ENCODE measurements at regions not wholly inside any gene's neighbourhood (a gene's known extent, or its start where the extent isn't known, plus 50 kb on each side); places are given as distances from the start of the nearest gene placed in this dataset.

- Mint-ChIP-seq H3K27ac (no peak overlapping the region), H3K36me3 (ENCODE audit: low read depth) (no peaks in the 10 kb centered on the region), H3K27me3 (ENCODE audit: low read depth) (no peaks in the 10 kb centered on the region), H3K9me3 (peaks cover 2% of the 10 kb centered on the region), H3K4me3 (ENCODE audit: low read depth) (no peak overlapping the region), H3K4me1 (ENCODE audit: low read depth) (no peaks in the 10 kb centered on the region)
- no peak for DNase-seq (ENCODE audit: low spot score)
- intact Hi-C loops (cut with micrococcal nuclease), result no loop called here
Measured at GRCh38 chr10:56298941-56299340, 62.1 kb downstream of the ZWINT start.

- no peak overlapping the region for H3K27ac Mint-ChIP-seq
Measured at GRCh38 chr10:56296618-56297017, 64.4 kb downstream of the ZWINT start.

GRCh38 chr10:56288403-56288802 is 72.7 kb downstream of the ZWINT start:
- Mint-ChIP-seq H3K4me3 (ENCODE audit: low read depth) (no peak overlapping the region), H3K27ac (no peak overlapping the region)
- intact Hi-C loops (cut with micrococcal nuclease), result no loop called here

More at GRCh38 chr10:56296618-56297017, 64.4 kb downstream of the ZWINT start:
- DNase-seq (ENCODE audit: low spot score), result no peak
- H3K4me3 Mint-ChIP-seq (ENCODE audit: low read depth), result no peak overlapping the region
- no peaks in the 10 kb centered on the region for H3K4me1 Mint-ChIP-seq (ENCODE audit: low read depth)
- H3K36me3 Mint-ChIP-seq (ENCODE audit: low read depth), result no peaks in the 10 kb centered on the region
- H3K9me3 Mint-ChIP-seq, result peaks cover 12% of the 10 kb centered on the region
- intact Hi-C loops (cut with micrococcal nuclease), result no loop called here
- H3K27me3 Mint-ChIP-seq (ENCODE audit: low read depth), result no peaks in the 10 kb centered on the region

DNA sequence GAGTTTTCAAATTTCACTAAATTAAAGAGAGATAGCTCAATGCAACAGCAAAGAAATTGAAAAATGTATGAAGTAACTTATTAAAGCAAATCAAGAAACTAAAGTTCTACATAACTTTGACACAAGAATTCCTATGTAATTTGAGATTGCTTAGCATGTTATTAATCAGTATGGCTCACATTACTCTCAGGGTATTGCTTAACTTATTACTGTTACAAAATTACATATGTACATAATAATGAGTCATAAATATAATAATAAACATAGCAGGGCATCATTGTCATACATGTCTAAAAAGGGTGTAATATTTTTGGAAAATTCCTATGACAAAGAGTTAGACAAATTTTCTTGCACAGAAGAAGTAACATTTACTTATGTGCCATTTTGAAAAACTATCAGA is 75.0 kb downstream of the ZWINT start:
- Mint-ChIP-seq H3K27me3 (ENCODE audit: low read depth) (no peaks in the 10 kb centered on the region), H3K4me1 (ENCODE audit: low read depth) (no peaks in the 10 kb centered on the region), H3K4me3 (ENCODE audit: low read depth) (no peak overlapping the region), H3K27ac (no peak overlapping the region), H3K36me3 (ENCODE audit: low read depth) (no peaks in the 10 kb centered on the region), H3K9me3 (peaks cover 5% of the 10 kb centered on the region)
- intact Hi-C loops (cut with micrococcal nuclease), result no loop called here
- DNase-seq (ENCODE audit: low spot score), result no peak

More at GRCh38 chr10:56288403-56288802, 72.7 kb downstream of the ZWINT start:
- no peak for DNase-seq (ENCODE audit: low spot score)
- Mint-ChIP-seq H3K9me3 (peaks cover 14% of the 10 kb centered on the region), H3K4me1 (ENCODE audit: low read depth) (no peaks in the 10 kb centered on the region), H3K36me3 (ENCODE audit: low read depth) (no peaks in the 10 kb centered on the region), H3K27me3 (ENCODE audit: low read depth) (no peaks in the 10 kb centered on the region)

GRCh38 chr10:56279270-56279669 is 81.8 kb downstream of the ZWINT start:
- Mint-ChIP-seq H3K27ac (no peak overlapping the region), H3K4me3 (ENCODE audit: low read depth) (no peak overlapping the region), H3K36me3 (ENCODE audit: low read depth) (no peaks in the 10 kb centered on the region), H3K27me3 (ENCODE audit: low read depth) (no peaks in the 10 kb centered on the region), H3K9me3 (no peaks in the 10 kb centered on the region), H3K4me1 (ENCODE audit: low read depth) (no peaks in the 10 kb centered on the region)
- no peak for DNase-seq (ENCODE audit: low spot score)
- intact Hi-C loops (cut with micrococcal nuclease), result no loop called here

- intact Hi-C loops (cut with micrococcal nuclease), result no loop called here
- Mint-ChIP-seq H3K4me3 (ENCODE audit: low read depth) (no peak overlapping the region), H3K9me3 (no peaks in the 10 kb centered on the region), H3K27me3 (ENCODE audit: low read depth) (no peaks in the 10 kb centered on the region), H3K36me3 (ENCODE audit: low read depth) (no peaks in the 10 kb centered on the region), H3K4me1 (ENCODE audit: low read depth) (no peaks in the 10 kb centered on the region), H3K27ac (no peak overlapping the region)
- DNase-seq (ENCODE audit: low spot score), result no peak
Measured at GRCh38 chr10:56269181-56269580, 91.9 kb downstream of the ZWINT start.

GRCh38 chr10:56266120-56266519 is 94.9 kb downstream of the ZWINT start:
- no peak for DNase-seq (ENCODE audit: low spot score)
- Mint-ChIP-seq H3K27me3 (ENCODE audit: low read depth) (no peaks in the 10 kb centered on the region), H3K36me3 (ENCODE audit: low read depth) (no peaks in the 10 kb centered on the region), H3K4me1 (ENCODE audit: low read depth) (no peaks in the 10 kb centered on the region), H3K27ac (no peak overlapping the region), H3K4me3 (ENCODE audit: low read depth) (no peak overlapping the region), H3K9me3 (no peaks in the 10 kb centered on the region)
- intact Hi-C loops (cut with micrococcal nuclease), result no loop called here

DNA sequence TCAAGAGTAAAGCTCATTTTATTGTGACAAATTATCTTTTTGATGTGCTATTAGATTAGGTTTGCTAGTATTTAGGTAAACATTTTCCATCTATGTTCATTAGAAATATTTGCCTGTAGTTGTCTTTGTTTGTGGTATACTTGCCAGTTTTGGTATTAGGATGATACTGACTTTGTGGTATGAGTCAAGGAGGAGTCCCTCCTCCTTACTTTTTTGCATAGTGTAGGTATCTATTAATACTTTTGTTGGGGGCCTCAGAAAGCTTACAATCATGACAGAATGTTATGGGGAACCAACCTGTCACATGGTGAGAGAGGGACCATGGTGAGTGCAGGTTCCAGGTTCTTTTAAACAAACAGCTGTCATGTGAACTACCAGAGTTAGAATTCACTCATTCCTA is 102.1 kb downstream of the ZWINT start:
- Mint-ChIP-seq H3K36me3 (ENCODE audit: low read depth) (no peaks in the 10 kb centered on the region), H3K27me3 (ENCODE audit: low read depth) (no peaks in the 10 kb centered on the region), H3K27ac (no peak overlapping the region), H3K4me1 (ENCODE audit: low read depth) (no peaks in the 10 kb centered on the region), H3K4me3 (ENCODE audit: low read depth) (no peak overlapping the region), H3K9me3 (peaks cover 4% of the 10 kb centered on the region)
- intact Hi-C loops (cut with micrococcal nuclease), result no loop called here
- DNase-seq (ENCODE audit: low spot score), result no peak

DNA sequence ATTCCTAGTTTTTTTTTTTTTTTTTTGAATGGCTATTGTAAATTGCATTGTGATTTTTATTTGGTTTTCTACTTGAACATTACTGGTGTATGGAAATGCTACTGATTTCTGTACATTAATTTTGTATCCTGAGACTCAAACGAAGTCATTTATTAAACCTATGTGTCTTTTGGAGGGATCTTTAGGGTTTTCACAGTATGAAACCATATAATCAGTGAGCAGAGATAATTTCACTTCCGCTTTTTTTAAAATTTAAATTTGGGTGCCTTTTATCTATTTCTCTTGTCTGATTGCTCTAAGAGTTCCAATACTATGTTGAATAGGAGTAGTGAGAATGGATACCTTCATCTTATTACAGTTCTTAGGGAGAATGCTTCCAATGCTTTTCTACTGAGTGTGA is 102.7 kb downstream of the ZWINT start:
- Mint-ChIP-seq H3K36me3 (ENCODE audit: low read depth) (no peaks in the 10 kb centered on the region), H3K4me3 (ENCODE audit: low read depth) (no peak overlapping the region), H3K27me3 (ENCODE audit: low read depth) (no peaks in the 10 kb centered on the region), H3K9me3 (peaks cover 7% of the 10 kb centered on the region), H3K27ac (no peak overlapping the region), H3K4me1 (ENCODE audit: low read depth) (no peaks in the 10 kb centered on the region)
- no peak for DNase-seq (ENCODE audit: low spot score)
- intact Hi-C loops (cut with micrococcal nuclease), result no loop called here

GRCh38 chr10:56255298-56255697 is 105.8 kb downstream of the ZWINT start:
- Mint-ChIP-seq H3K4me3 (ENCODE audit: low read depth) (no peak overlapping the region), H3K4me1 (ENCODE audit: low read depth) (no peaks in the 10 kb centered on the region), H3K27me3 (ENCODE audit: low read depth) (no peaks in the 10 kb centered on the region), H3K9me3 (peaks cover 12% of the 10 kb centered on the region), H3K27ac (no peak overlapping the region), H3K36me3 (ENCODE audit: low read depth) (no peaks in the 10 kb centered on the region)
- no peak for DNase-seq (ENCODE audit: low spot score)
- intact Hi-C loops (cut with micrococcal nuclease), result no loop called here

DNA sequence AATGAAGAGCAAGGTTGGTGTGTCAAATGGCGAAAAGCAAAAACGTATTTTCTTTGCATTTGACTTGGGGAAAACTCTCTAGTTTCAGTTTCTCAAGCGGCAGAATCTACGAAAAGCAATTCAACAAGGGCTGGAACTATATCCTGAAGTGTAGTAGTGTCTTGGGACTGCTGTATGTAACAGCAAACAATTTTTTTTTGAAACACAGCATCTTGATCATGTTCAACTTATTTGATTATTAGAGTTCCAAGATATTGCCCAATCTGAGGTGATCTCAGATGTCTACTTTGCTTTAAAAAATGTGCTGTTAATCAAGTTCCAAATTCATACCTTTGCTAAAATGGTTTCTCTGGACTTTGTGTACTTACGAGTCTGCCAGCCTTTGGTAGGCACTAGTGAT is 120.6 kb downstream of the ZWINT start:
- H3K27ac Mint-ChIP-seq, result no peak overlapping the region
- H3K4me3 Mint-ChIP-seq (ENCODE audit: low read depth), result no peak overlapping the region
- H3K36me3 Mint-ChIP-seq (ENCODE audit: low read depth), result no peaks in the 10 kb centered on the region
- no peaks in the 10 kb centered on the region for H3K9me3 Mint-ChIP-seq
- intact Hi-C loops (cut with micrococcal nuclease), result no loop called here
- no peaks in the 10 kb centered on the region for H3K4me1 Mint-ChIP-seq (ENCODE audit: low read depth)
- H3K27me3 Mint-ChIP-seq (ENCODE audit: low read depth), result no peaks in the 10 kb centered on the region
- no peak for DNase-seq (ENCODE audit: low spot score)

DNA sequence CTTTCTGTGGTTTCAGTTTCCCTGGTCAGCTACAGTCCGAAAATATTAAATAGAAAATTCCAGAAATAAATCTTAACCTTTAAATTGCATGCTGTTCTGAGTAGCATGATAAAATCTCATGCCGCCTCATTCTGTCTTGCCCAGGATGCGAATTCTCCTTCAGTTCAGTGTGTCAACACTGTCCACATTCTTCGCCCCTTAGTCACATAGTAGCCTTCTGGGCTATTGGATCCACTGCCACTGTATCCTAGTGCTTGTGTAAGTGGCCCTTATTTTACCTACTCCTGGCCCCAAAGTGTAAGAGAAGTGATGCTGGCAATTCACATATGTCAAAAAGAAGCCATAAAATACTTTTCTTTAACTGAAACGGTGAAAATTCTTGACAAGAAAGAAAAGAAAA is 129.6 kb downstream of the ZWINT start:
- peaks cover 3% of the 10 kb centered on the region for H3K9me3 Mint-ChIP-seq
- H3K27me3 Mint-ChIP-seq (ENCODE audit: low read depth), result no peaks in the 10 kb centered on the region
- H3K36me3 Mint-ChIP-seq (ENCODE audit: low read depth), result no peaks in the 10 kb centered on the region
- no peak overlapping the region for H3K27ac Mint-ChIP-seq
- no peak for DNase-seq (ENCODE audit: low spot score)
- intact Hi-C loops (cut with micrococcal nuclease), result no loop called here
- H3K4me1 Mint-ChIP-seq (ENCODE audit: low read depth), result no peaks in the 10 kb centered on the region
- no peak overlapping the region for H3K4me3 Mint-ChIP-seq (ENCODE audit: low read depth)

DNA sequence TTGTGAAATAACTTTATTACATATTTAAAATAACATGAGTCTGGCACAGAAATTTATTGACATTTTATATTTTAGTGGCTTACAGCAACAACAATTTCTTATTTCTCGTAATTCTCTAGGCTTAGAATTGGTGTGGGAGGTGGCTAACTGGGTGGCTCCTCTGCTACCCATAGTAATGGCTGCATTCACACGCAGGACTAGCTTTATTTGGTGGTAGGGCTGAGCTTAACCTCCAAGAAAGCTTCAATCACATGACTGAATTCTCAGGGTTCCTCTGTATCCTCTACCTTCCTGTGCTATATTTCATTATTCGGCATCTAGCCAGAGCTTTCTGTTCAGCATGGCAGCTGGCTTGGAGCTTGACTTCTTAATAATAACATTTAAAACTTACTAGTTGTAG is 138.8 kb downstream of the ZWINT start:
- no peaks in the 10 kb centered on the region for H3K27me3 Mint-ChIP-seq (ENCODE audit: low read depth)
- intact Hi-C loops (cut with micrococcal nuclease), result no loop called here
- H3K4me1 Mint-ChIP-seq (ENCODE audit: low read depth), result no peaks in the 10 kb centered on the region
- H3K9me3 Mint-ChIP-seq, result no peaks in the 10 kb centered on the region
- no peak overlapping the region for H3K4me3 Mint-ChIP-seq (ENCODE audit: low read depth)
- no peak for DNase-seq (ENCODE audit: low spot score)
- H3K36me3 Mint-ChIP-seq (ENCODE audit: low read depth), result no peaks in the 10 kb centered on the region
- no peak overlapping the region for H3K27ac Mint-ChIP-seq

DNA sequence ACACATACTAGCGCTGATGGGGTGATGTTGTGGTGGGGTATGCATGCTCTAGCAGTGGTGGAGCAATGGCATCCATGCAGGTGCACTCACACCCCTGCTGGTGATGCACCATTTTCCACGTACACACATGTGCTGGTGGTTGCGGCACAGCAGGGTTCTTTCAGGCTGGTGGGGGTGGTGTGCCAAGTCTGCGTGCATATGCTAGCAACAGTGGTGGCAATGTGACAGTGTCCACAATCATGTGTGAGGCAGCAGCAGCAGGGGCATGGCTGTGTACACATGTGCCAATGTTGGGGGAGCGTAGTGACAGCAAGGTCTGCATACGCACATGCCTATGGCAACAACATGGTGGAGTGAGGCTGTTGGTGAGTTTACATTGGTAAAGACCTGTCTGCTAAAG is 148.1 kb downstream of the ZWINT start:
- Mint-ChIP-seq H3K27me3 (ENCODE audit: low read depth) (no peaks in the 10 kb centered on the region), H3K27ac (no peak overlapping the region), H3K4me3 (ENCODE audit: low read depth) (no peak overlapping the region), H3K36me3 (ENCODE audit: low read depth) (no peaks in the 10 kb centered on the region), H3K4me1 (ENCODE audit: low read depth) (no peaks in the 10 kb centered on the region), H3K9me3 (peaks cover 60% of the 10 kb centered on the region)
- intact Hi-C loops (cut with micrococcal nuclease), result no loop called here
- no peak for DNase-seq (ENCODE audit: low spot score)
